Smooth muscle cell (in vitro differentiated cells): ENCODE measurements at regions not wholly inside any gene's neighbourhood (a gene's known extent, or its start where the extent isn't known, plus 50 kb on each side); places are given as distances from the start of the nearest gene placed in this dataset.
A peak's percentile ranks its signal among the peaks of the same experiment; 100 is the strongest.

Experiments
- DNase-seq: peaks from one replicate; lab custom pipeline; 2025; ENCODE audit not compliant: unreplicated experiment; lab: John Stamatoyannopoulos, UW
- H2AFZ ChIP-seq: fragments of 200-600 bp; sonication (generic); 2 replicates; pipeline ENCODE4 v1.6.0; 2016; ENCODE audit warnings: antibody characterized with exemption, low read depth, mild to moderate bottlenecking
- H3F3A ChIP-seq: fragments of 200-600 bp; sonication (generic); 2 replicates; pipeline ENCODE4 v1.6.0; 2017; ENCODE audit warnings: antibody characterized with exemption, low read depth
- H3K27ac ChIP-seq: fragments of 200-600 bp; sonication (generic); 2 replicates; pipeline ENCODE4 v1.5.1; 2016; ENCODE audit warnings: low read depth, mild to moderate bottlenecking
- H3K27me3 ChIP-seq: fragments of 200-600 bp; sonication (generic); 2 replicates; pipeline ENCODE4 v1.6.1; 2016; ENCODE audit warnings: low read depth, mild to moderate bottlenecking
- H3K36me3 ChIP-seq: fragments of 200-600 bp; sonication (generic); 2 replicates; pipeline ENCODE4 v1.5.1; 2016; ENCODE audit warnings: low read depth
- H3K4me1 ChIP-seq: fragments of 200-600 bp; sonication (generic); 2 replicates; pipeline ENCODE4 v1.5.1; 2016; ENCODE audit warnings: low read depth
- H3K4me2 ChIP-seq: fragments of 200-600 bp; sonication (generic); 2 replicates; pipeline ENCODE4 v1.6.0; 2016; ENCODE audit warnings: mild to moderate bottlenecking
- H3K4me3 ChIP-seq: fragments of 200-600 bp; sonication (generic); 2 replicates; pipeline ENCODE4 v1.5.1; 2016; ENCODE audit warnings: mild to moderate bottlenecking
- H3K79me2 ChIP-seq: fragments of 200-600 bp; sonication (generic); 2 replicates; pipeline ENCODE4 v1.6.0; 2016; ENCODE audit warnings: low read depth, mild to moderate bottlenecking
- H3K9ac ChIP-seq: fragments of 200-600 bp; sonication (generic); 2 replicates; pipeline ENCODE4 v1.6.0; 2016; ENCODE audit warnings: low read depth
- H3K9me3 ChIP-seq: fragments of 200-600 bp; sonication (generic); replicated peaks from 2 replicates; pipeline ENCODE4 v1.5.1; 2016; ENCODE audit warnings: low read depth
- H4K20me1 ChIP-seq: fragments of 200-600 bp; sonication (generic); 2 replicates; pipeline ENCODE4 v1.6.0; 2016; ENCODE audit warnings: low read depth
- CTCF ChIP-seq: fragments of 200-600 bp; sonication (generic); IDR thresholded peaks from 2 replicates; pipeline ENCODE4 v1.5.1; 2017; ENCODE audit warnings: borderline replicate concordance, mild to moderate bottlenecking, antibody characterized with exemption; ENCODE audit not compliant: insufficient read depth, poor library complexity, severe bottlenecking
- whole genome bisulfite sequencing: methylation state at CpG from one replicate; pipeline ENCODE4 v1.1.7; 2016; ENCODE audit warnings: low lambda C conversion rate; 5-methylcytosine and 5-hydroxymethylcytosine counted together

GRCh38 chr2:210798180-210798579, 241.8 kb downstream of the CPS1 start:
- no peaks in the 10 kb centered on the region for H3K27me3 ChIP-seq
- H3K9ac ChIP-seq = no peak overlapping the region
- no peak for TF ChIP-seq CTCF
- no peaks in the 10 kb centered on the region for H3K4me1 ChIP-seq
- H4K20me1 ChIP-seq = no peaks in the 10 kb centered on the region
- no peak overlapping the region for H3K4me2 ChIP-seq
- no peaks in the 10 kb centered on the region for H3K36me3 ChIP-seq
- no peak overlapping the region for H3K4me3 ChIP-seq
- no peaks in the 10 kb centered on the region for H3K79me2 ChIP-seq
- no peak overlapping the region for H2AFZ ChIP-seq
- DNase-seq = no peak
- WGBS = 52% methylated on average over 1 of the region's 1 CpG
- H3F3A ChIP-seq = no peaks in the 10 kb centered on the region
- H3K9me3 ChIP-seq = no peaks in the 10 kb centered on the region
- H3K27ac ChIP-seq = no peak overlapping the region

DNA sequence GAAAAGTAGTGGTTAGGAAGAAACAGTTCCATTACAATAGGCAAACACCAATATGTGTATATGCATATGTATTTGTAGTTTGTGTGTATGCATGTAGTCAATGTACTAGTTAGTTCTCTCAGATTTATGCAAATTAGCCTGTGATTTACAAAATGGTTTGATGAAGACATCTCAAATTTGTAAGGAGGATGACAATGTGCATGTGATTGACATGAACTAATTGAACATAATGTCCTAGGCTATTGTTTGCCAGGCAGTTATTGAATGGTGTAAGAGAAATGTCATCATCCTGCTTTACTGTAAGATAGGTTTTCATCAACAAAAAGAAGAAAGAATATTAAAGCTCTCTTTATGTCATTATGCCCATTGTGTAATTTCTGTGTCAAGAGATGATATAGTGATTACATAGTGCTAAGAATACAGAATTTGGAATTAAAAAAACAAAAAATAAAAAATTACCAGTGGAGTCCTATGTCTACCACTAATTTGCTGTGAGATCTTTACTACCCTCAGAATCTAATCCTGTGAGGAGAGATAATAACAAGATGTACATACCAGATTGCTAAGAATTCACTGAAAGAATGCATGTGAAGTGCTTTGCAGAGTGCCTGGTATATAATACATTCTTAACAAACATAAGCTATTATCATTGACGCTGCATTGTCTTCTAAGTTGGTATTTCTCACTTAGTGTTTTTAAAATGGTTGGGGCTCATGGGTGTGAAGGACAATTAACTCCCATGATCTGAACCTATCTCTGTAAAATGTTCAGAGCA, 258.0 kb downstream of the CPS1 start:
- H4K20me1 ChIP-seq = no peaks in the 10 kb centered on the region
- no peaks in the 10 kb centered on the region for H3K9me3 ChIP-seq
- H3K79me2 ChIP-seq = no peaks in the 10 kb centered on the region
- no peak for TF ChIP-seq CTCF
- no peak for DNase-seq
- H3K27me3 ChIP-seq = no peaks in the 10 kb centered on the region
- no peak overlapping the region for H3K4me2 ChIP-seq
- no peaks in the 10 kb centered on the region for H3K4me1 ChIP-seq
- 38% methylated on average over 1 of the region's 1 CpG for WGBS
- H3K4me3 ChIP-seq = no peak overlapping the region
- no peak overlapping the region for H3K27ac ChIP-seq
- no peaks in the 10 kb centered on the region for H3F3A ChIP-seq
- no peak overlapping the region for H3K9ac ChIP-seq
- no peak overlapping the region for H2AFZ ChIP-seq
- no peaks in the 10 kb centered on the region for H3K36me3 ChIP-seq

- no peak for DNase-seq
- H3K27me3 ChIP-seq = no peaks in the 10 kb centered on the region
- no peak overlapping the region for H3K4me2 ChIP-seq
- H4K20me1 ChIP-seq = no peaks in the 10 kb centered on the region
- H3K9me3 ChIP-seq = no peaks in the 10 kb centered on the region
- H3K4me1 ChIP-seq = no peaks in the 10 kb centered on the region
- TF ChIP-seq CTCF = no peak
- H3K79me2 ChIP-seq = no peaks in the 10 kb centered on the region
- no peaks in the 10 kb centered on the region for H3F3A ChIP-seq
- no peak overlapping the region for H3K9ac ChIP-seq
- H3K36me3 ChIP-seq = no peaks in the 10 kb centered on the region
- H3K4me3 ChIP-seq = no peak overlapping the region
- H2AFZ ChIP-seq = no peak overlapping the region
- 79% methylated on average over 2 of the region's 2 CpGs for WGBS
- no peak overlapping the region for H3K27ac ChIP-seq
Observed at GRCh38 chr2:210816769-210817168, 260.4 kb downstream of the CPS1 start.

DNA sequence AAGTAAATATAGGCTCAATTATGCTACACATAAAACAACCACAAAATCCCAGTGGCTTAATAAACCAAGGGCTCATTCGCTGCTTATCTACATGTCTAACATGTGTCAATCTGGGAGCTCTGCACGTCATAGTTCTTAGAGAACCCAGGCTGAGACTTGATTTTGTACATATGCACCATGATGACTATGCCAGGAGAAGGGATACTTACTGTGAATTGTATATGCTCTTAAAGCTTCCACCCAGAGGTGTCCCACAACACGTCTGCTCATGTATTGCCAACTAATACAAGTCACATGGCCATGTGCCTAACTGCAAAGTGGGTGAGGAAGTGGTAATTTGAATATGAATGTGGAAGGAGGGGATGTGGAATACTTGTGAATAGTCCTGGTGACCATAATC, 262.1 kb downstream of the CPS1 start:
- Histone ChIP-seq H3K36me3 (no peaks in the 10 kb centered on the region), H3K27ac (no peak overlapping the region), H3K79me2 (no peaks in the 10 kb centered on the region), H3K9me3 (no peaks in the 10 kb centered on the region), H3K9ac (no peak overlapping the region), H4K20me1 (no peaks in the 10 kb centered on the region), H3K4me2 (peak overlapping the region; percentile 8), H3K27me3 (no peaks in the 10 kb centered on the region), H3K4me3 (no peak overlapping the region), H2AFZ (no peak overlapping the region), H3F3A (no peaks in the 10 kb centered on the region), H3K4me1 (no peaks in the 10 kb centered on the region)
- no peak for DNase-seq
- WGBS = 49% methylated on average over 3 of the region's 3 CpGs
- TF ChIP-seq CTCF = no peak
